HG03066 (cell line): ENCODE measurements at regions not wholly inside any gene's neighbourhood (a gene's known extent, or its start where the extent isn't known, plus 50 kb on each side); places are given as distances from the start of the nearest gene placed in this dataset.
"Not testable (repeated sequence)": the region's sequence is repeated elsewhere in the genome, so short reads cannot be mapped to it uniquely, and the experiment has no call there.

Experiments
- ATAC-seq: cut with Tn5 transposase; IDR thresholded peaks from one replicate; pipeline ENCODE4 v1.9.1; 2021; ENCODE audit warnings: low read depth; ENCODE audit not compliant: unreplicated experiment

DNA sequence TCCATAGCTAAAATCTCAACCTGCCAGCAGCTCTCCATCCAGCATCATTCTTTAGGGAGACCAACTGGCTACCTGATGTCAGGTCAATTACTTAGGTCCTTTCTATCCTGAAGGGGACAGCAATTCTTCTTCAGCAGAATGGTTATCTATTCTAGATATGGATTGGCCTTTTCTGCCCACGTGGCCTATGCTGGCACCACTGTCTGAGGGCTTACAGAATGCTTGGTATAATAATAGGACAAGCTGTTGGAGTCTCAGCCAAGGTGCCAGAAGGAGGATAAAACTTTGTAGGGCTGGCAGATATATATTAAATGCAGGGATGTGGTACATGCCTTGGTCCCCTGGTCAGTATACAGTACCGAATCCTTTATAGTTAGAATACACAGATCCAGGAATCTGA, 89.8 kb upstream of the C1GALT1C1 start:
- no peak for ATAC-seq

- no peak for ATAC-seq
Measured at GRCh38 chrX:120718969-120719368, 89.1 kb upstream of the C1GALT1C1 start.

DNA sequence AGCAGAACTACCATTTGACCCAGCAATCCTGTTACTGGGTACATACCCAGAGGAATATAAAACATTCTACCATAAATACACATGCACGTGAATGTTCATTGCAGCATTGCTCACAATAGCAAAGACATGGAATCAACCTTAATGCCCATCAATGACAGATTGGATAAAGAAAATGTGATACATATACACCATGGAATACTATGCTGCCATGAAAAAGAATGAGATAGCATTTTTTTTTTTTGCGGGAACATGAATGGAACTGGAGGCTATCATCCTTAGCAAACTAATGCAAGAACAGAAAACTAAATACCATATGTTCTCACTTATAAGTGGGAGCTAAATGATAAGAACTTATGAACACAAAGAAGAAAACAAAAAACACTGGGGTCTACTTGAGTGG, 72.5 kb upstream of the C1GALT1C1 start:
- ATAC-seq, result not testable (repeated sequence)

- peak; percentile 63 for ATAC-seq
Measured at GRCh38 chrX:120697053-120697452, 67.2 kb upstream of the C1GALT1C1 start.

GRCh38 chrX:120692319-120692718, 62.5 kb upstream of the C1GALT1C1 start:
- ATAC-seq, result no peak

DNA sequence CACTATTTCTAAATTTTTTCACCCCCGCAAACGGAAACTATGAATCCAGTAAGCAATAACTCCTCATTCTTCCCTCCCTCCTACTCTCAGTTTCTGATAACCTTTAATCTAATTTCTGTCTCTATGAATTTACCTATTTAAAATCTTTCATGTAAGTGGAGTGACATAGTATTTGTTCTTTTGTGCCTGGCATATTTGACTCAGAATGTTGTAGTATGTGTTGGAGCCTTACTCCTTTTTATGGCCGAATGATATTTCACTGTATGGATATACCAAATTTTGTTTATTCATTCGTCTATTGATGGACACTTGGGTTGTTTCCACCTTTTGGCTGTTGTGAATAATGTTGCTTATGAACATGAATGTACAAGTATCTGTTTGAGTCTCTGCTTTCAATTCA, 61.1 kb upstream of the C1GALT1C1 start:
- ATAC-seq, result no peak

DNA sequence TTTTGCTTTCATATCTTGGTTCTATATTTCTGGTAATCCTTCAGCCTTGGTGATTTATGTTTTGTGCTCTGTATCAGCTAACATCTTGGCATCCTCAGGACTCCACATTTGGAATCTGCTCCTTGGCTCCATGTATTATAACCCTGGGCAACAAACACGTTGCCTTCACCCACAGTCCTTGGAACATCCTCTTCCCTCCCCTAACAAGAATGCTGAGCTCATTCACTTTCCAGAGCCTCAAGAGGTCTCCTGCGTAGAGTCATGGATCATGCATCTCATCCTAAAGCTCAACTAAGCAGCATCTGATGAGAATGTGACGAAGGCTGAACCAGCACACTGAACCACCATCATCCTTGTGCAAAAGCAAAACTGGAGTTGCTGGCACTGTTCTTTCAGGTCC, 60.5 kb upstream of the C1GALT1C1 start:
- no peak for ATAC-seq

DNA sequence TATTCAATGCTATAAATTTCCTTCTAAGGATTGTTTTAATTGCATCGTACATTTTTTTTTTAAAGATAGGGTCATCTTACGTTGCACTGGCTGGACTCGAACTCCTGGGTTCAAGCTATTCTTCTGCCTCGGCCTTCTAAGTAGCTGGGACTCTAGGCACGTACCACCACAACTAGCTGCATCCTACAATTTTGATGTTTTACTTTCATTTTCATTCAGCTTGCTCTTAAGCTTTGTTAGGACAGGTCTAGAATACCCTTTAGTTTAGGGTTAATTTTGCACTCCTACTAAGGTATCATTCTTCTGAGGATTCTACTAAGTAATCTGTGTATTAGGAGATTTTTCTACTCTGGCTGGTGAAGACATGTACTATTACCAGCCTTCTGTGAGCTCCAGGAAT, 50.2 kb upstream of the C1GALT1C1 start:
- no peak for ATAC-seq
